ENCODE measurements at regions not wholly inside any gene's neighbourhood (a gene's known extent, or its start where the extent isn't known, plus 50 kb on each side); places are given as distances from the start of the nearest gene placed in this dataset.
A peak's percentile ranks its signal among the peaks of the same experiment; 100 is the strongest.

DNA sequence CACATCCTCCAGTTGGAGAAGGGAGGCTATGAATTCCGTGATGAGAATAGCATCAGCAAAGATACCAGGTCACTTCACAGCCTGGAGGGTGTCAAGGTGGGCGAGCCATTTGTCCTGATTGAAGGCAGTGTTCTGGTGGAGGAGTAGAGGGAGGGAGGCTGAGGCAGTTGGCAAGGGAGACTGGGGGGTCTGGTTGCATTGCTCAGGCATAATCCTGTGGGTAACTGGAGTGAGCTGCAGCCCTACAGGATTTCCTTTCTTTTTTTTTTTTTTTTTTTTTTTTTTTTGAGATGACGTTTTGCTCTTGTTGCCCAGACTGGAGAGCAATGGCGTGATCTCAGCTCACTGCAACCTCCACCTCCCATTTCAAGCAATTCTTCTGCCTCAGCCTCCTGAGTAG is 223.9 kb upstream of the KLF4 start:
- WGBS (ENCODE audit: insufficient coverage) = 83% methylated on average over 2 of the region's 4 CpGs
- no peaks in the 10 kb centered on the region for H3K27me3 ChIP-seq (ENCODE audit: control insufficient read depth in 2 of 2, insufficient read depth in 2 of 2, low read length in 2 of 2)
- H3K4me1 ChIP-seq (ENCODE audit: control insufficient read depth in 1 of 2, insufficient read depth in 2 of 2, low read length in 2 of 2) = peaks cover 26 to 35% of the 10 kb centered on the region in 2 donors
- no peak for DNase-seq
- H3K4me2 ChIP-seq (replicated peaks; ENCODE audit: extremely low read depth, low read length, poor library complexity, severe bottlenecking) = no peak overlapping the region
- TF ChIP-seq CTCF (IDR thresholded peaks at IDR 0.05) = no peak
- H3K27ac Mint-ChIP-seq = peak overlapping the region in 2 of 7 donors; percentile 37 to 42
- H3K27me3 Mint-ChIP-seq (ENCODE audit: low read depth in 3 of 3) = peaks cover 0 to 2% (median 0%) of the 10 kb centered on the region in 3 donors
- intact Hi-C loops (cut with micrococcal nuclease) = loop anchor here in 1 of 2 donors (5.0 kb wide), 1 partner anchor 39 kb away; no protein-coding TSS in a partner anchor
- H3K9me3 Mint-ChIP-seq = peaks cover 0 to 3% (median 0%) of the 10 kb centered on the region in 7 donors
- no peaks in the 10 kb centered on the region for H3K36me3 Mint-ChIP-seq
- H2AFZ ChIP-seq (ENCODE audit: insufficient read depth, low read depth, low read length, poor library complexity, severe bottlenecking) = no peak overlapping the region
- H3K79me2 ChIP-seq (ENCODE audit: insufficient read depth, low read length) = no peaks in the 10 kb centered on the region
- H3K36me3 ChIP-seq (replicated peaks in 1 of 2; ENCODE audit: control insufficient read depth in 1 of 2, insufficient read depth in 2 of 2, low read length in 2 of 2) = no peaks in the 10 kb centered on the region
- H3K4me1 Mint-ChIP-seq = peaks cover 40% of the 10 kb centered on the region
- no peak overlapping the region for H3K27ac ChIP-seq (ENCODE audit: low read depth in 1 of 2, low read length in 2 of 2)
- H3K4me3 ChIP-seq (replicated peaks in 1 of 3; ENCODE audit: low read depth in 2 of 3, low read length in 3 of 3) = no peak overlapping the region
- no peaks in the 10 kb centered on the region for H4K20me1 ChIP-seq (ENCODE audit: insufficient read depth, low read length)
- peak overlapping the region in 1 of 2 donors; percentile 0 for H3K4me3 Mint-ChIP-seq
- no peak overlapping the region for H3K9ac ChIP-seq (ENCODE audit: insufficient read depth, low read length, poor library complexity, severe bottlenecking)
- H3K9me3 ChIP-seq (replicated peaks in 1 of 2; ENCODE audit: control insufficient read depth in 1 of 2, insufficient read depth in 1 of 2, low read length in 2 of 2) = no peaks in the 10 kb centered on the region

DNA sequence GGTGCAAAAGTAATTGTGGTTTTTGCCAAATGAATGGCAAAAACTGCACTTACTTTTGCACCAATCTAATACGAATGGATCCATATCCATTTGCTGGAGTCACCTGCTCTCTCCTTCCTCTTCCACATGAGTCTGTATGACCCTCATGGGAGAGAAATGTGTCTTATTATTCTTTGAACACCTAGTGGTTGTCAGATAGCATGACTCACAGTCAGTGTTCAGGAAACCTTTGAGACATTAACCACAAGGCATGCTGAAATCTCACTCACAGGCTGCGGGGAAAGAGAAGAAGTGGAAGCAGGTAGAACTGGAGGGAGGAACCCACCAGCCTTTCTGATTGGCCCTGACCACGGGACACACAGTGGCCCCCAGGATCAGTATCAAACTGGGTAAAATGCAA is 222.8 kb upstream of the KLF4 start:
- peaks cover 36 to 46% of the 10 kb centered on the region in 2 donors for H3K4me1 ChIP-seq (ENCODE audit: control insufficient read depth in 1 of 2, insufficient read depth in 2 of 2, low read length in 2 of 2)
- TF ChIP-seq CTCF (IDR thresholded peaks at IDR 0.05) = peak; percentile 21
- no peak overlapping the region for H3K27ac ChIP-seq (ENCODE audit: low read depth in 1 of 2, low read length in 2 of 2)
- no peaks in the 10 kb centered on the region for H3K36me3 ChIP-seq (replicated peaks in 1 of 2; ENCODE audit: control insufficient read depth in 1 of 2, insufficient read depth in 2 of 2, low read length in 2 of 2)
- H3K27me3 ChIP-seq (ENCODE audit: control insufficient read depth in 2 of 2, insufficient read depth in 2 of 2, low read length in 2 of 2) = no peaks in the 10 kb centered on the region
- no peaks in the 10 kb centered on the region for H3K79me2 ChIP-seq (ENCODE audit: insufficient read depth, low read length)
- H3K9me3 ChIP-seq (replicated peaks in 1 of 2; ENCODE audit: control insufficient read depth in 1 of 2, insufficient read depth in 1 of 2, low read length in 2 of 2) = no peaks in the 10 kb centered on the region
- peak overlapping the region in 1 of 3 experiments; percentile 0 for H3K4me3 ChIP-seq (replicated peaks in 1 of 3; ENCODE audit: low read depth in 2 of 3, low read length in 3 of 3)
- no peak overlapping the region for H3K9ac ChIP-seq (ENCODE audit: insufficient read depth, low read length, poor library complexity, severe bottlenecking)
- Mint-ChIP-seq H3K27ac (peak overlapping the region; percentile 8 to 83 (median 60)), H3K4me3 (peak overlapping the region in 1 of 2 donors; percentile 37), H3K27me3 (ENCODE audit: low read depth in 3 of 3) (peaks cover 0 to 2% (median 0%) of the 10 kb centered on the region in 3 donors), H3K4me1 (peaks cover 48% of the 10 kb centered on the region), H3K36me3 (no peaks in the 10 kb centered on the region), H3K9me3 (peaks cover 0 to 3% (median 0%) of the 10 kb centered on the region in 7 donors)
- H4K20me1 ChIP-seq (ENCODE audit: insufficient read depth, low read length) = no peaks in the 10 kb centered on the region
- intact Hi-C loops (cut with micrococcal nuclease) = loop anchor here in 1 of 2 donors (5.0 kb wide), 1 partner anchor 40 kb away; no protein-coding TSS in a partner anchor
- peak; percentile 63 to 84 (median 81) for DNase-seq
- no peak overlapping the region for H2AFZ ChIP-seq (ENCODE audit: insufficient read depth, low read depth, low read length, poor library complexity, severe bottlenecking)
- H3K4me2 ChIP-seq (replicated peaks; ENCODE audit: extremely low read depth, low read length, poor library complexity, severe bottlenecking) = peak overlapping the region; percentile 7
- WGBS (ENCODE audit: insufficient coverage) = 0% methylated on average over 1 of the region's 3 CpGs

Measured in CD14-positive monocyte (primary cell).